Activated CD4-positive, alpha-beta memory T cell treated with anti-CD3 and anti-CD28 coated beads for 36 hours (primary cell): ENCODE measurements at regions not wholly inside any gene's neighbourhood (a gene's known extent, or its start where the extent isn't known, plus 50 kb on each side); places are given as distances from the start of the nearest gene placed in this dataset.
A peak's percentile ranks its signal among the peaks of the same experiment; 100 is the strongest.
"Not testable (repeated sequence)": the region's sequence is repeated elsewhere in the genome, so short reads cannot be mapped to it uniquely, and the experiment has no call there.

Experiments
- CTCF ChIA-PET: fragments of 350-600 bp; sonication (Branson Sonifier 250); formaldehyde crosslinking; loops from one replicate; lab custom pipeline; 2021; ENCODE audit warnings: antibody characterized with exemption, inconsistent platforms; lab: Charles Lee
- POLR2A ChIA-PET: fragments of 350-600 bp; sonication (Branson Sonifier 250); formaldehyde crosslinking; loops from one replicate; lab custom pipeline; 2021; ENCODE audit warnings: antibody characterized with exemption; lab: Charles Lee
- DNase-seq: peaks from one replicate; pipeline ENCODE4 v3.0.0-alpha.2; 2020
- H3K27ac Mint-ChIP-seq: one replicate; pipeline ENCODE4 v1.8.0; 2021; ENCODE audit warnings: mixed read lengths
- H3K27me3 Mint-ChIP-seq: one replicate; pipeline ENCODE4 v1.8.0; 2021; ENCODE audit warnings: mixed read lengths
- H3K36me3 Mint-ChIP-seq: one replicate; pipeline ENCODE4 v1.8.0; 2021; ENCODE audit warnings: mixed read lengths
- H3K4me1 Mint-ChIP-seq: one replicate; pipeline ENCODE4 v1.8.0; 2021; ENCODE audit warnings: low read depth, mixed read lengths
- H3K4me3 Mint-ChIP-seq: one replicate; pipeline ENCODE4 v1.8.0; 2021; ENCODE audit warnings: mild to moderate bottlenecking, mixed read lengths
- H3K9me3 Mint-ChIP-seq: one replicate; pipeline ENCODE4 v1.8.0; 2021; ENCODE audit warnings: mixed read lengths
- intact Hi-C: fragments of 100-400 bp; cut with micrococcal nuclease; formaldehyde crosslinking; loops from one replicate; pipeline ENCODE4 v1.15.1; 2023

DNA sequence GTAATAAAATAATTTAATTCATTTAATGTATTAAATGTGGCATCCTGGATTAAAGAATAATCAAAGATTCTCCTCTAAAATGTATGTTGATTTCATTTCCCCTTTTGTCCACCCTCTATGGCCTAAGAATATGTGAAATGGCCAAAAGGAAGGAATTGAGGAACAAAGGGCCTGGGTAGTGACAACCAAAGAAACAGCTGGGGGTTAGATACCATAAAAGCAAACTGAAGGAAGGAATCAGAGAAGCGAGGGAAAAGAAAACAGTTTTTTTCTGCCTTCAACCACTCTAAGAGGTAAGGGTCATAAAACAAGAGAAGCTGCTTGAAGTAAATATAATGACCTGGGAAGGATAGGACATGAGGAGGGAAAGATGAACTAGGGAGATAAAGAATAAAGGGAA, 139.3 kb downstream of the FAM76B start:
- H3K4me1 Mint-ChIP-seq = peaks cover 2% of the 10 kb centered on the region
- intact Hi-C loops = no loop called here
- peaks cover 4% of the 10 kb centered on the region for H3K36me3 Mint-ChIP-seq
- CTCF ChIA-PET = no interaction called here
- H3K4me3 Mint-ChIP-seq = no peak overlapping the region
- POLR2A ChIA-PET = no interaction called here
- DNase-seq = no peak
- no peak overlapping the region for H3K27ac Mint-ChIP-seq
- no peaks in the 10 kb centered on the region for H3K27me3 Mint-ChIP-seq
- H3K9me3 Mint-ChIP-seq = peaks cover 7% of the 10 kb centered on the region

DNA sequence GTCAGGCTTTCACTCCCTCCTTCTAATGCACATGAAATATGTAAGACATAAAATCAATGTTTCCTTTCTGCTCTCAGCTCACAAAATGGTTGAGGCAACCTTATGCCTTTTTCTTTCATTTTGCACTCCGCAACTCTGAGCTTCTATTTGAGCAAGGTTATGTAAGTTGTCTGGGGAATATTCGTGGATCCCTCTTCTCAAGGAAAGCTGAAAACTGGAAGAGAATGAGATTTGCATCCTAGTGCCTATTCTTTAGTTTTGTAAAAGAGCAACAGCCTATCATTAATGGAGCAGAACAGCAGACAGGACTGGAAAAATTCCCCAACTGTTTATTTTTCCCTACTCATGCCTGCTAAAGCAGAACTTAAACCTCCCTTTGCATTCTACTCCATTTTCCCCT, 141.7 kb downstream of the FAM76B start:
- Mint-ChIP-seq H3K27ac (no peak overlapping the region), H3K27me3 (no peaks in the 10 kb centered on the region), H3K4me3 (no peak overlapping the region), H3K36me3 (peaks cover 2% of the 10 kb centered on the region), H3K9me3 (peaks cover 7% of the 10 kb centered on the region), H3K4me1 (peaks cover 2% of the 10 kb centered on the region)
- DNase-seq = no peak
- ChIA-PET POLR2A (no interaction called here), CTCF (no interaction called here)
- intact Hi-C loops = no loop called here

DNA sequence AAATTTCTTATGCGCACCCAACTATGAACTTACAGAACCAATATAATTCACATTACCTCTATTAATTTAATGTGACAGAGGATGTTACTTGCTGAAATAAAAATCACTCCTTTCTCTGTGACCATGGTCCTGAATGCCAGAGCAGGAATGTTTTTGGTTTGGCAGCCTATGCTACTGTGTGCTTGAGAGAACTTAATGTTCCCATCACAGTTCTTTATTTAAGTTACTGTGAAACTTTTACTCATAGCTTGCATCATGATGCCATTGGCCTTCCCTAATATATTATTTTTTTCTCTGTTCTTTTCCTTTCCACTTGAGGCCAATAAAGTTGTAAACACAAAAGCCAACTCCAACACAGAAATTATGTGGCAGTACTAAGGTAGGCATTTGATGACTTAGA, 142.2 kb downstream of the FAM76B start:
- peaks cover 4% of the 10 kb centered on the region for H3K4me1 Mint-ChIP-seq
- H3K36me3 Mint-ChIP-seq = peaks cover 4% of the 10 kb centered on the region
- no peak overlapping the region for H3K4me3 Mint-ChIP-seq
- no peaks in the 10 kb centered on the region for H3K27me3 Mint-ChIP-seq
- ChIA-PET POLR2A (no interaction called here), CTCF (no interaction called here)
- intact Hi-C loops = no loop called here
- H3K9me3 Mint-ChIP-seq = peaks cover 7% of the 10 kb centered on the region
- H3K27ac Mint-ChIP-seq = no peak overlapping the region
- no peak for DNase-seq

DNA sequence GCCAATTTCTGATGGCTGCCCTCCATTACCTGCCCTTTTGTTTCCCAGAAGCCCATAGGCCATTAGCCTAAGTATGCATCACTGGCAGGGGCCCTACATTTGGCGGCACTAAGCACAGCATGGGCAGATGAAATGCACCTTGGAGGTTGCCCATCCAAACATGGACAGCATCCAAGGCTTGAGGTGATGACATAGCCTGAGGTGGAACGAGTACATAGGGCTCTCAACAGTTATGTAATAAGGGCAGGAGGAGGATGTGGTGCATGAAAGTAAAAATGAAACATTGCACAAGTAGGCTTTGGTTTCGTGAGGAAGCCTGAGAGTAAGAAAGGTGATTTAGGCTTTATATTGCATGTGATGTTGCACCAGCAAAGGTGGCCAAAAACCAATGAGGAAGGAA, 148.1 kb downstream of the FAM76B start:
- peak overlapping the region; percentile 4 for H3K27ac Mint-ChIP-seq
- CTCF ChIA-PET = interaction anchor here (0.9 kb wide), 1 partner anchor 490 kb away, joined by 3 read pairs; no protein-coding TSS in a partner anchor

DNA sequence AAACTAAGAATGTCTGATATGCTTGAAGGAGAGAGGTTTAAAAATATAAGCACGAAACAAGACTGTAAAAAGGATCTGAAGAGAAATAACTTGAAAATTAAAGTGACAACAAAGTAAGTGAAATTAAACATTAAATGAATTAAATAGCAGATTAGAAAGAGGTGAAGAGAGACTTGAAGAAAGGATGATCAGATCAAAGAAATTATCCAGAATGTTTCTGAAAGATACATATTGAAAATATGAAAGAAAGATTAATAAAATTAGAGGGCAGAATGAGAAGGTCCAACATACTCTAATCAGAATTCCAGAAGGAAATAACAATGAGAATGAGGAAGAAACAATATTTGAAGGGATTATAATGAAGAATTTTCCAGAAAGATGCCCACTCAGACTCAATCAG, 151.1 kb downstream of the FAM76B start:
- ChIA-PET POLR2A (no interaction called here), CTCF (no interaction called here)
- H3K9me3 Mint-ChIP-seq = peaks cover 6% of the 10 kb centered on the region
- peaks cover 12% of the 10 kb centered on the region for H3K36me3 Mint-ChIP-seq
- DNase-seq = no peak
- H3K27ac Mint-ChIP-seq = no peak overlapping the region
- H3K27me3 Mint-ChIP-seq = no peaks in the 10 kb centered on the region
- no peak overlapping the region for H3K4me3 Mint-ChIP-seq
- peaks cover 14% of the 10 kb centered on the region for H3K4me1 Mint-ChIP-seq
- intact Hi-C loops = no loop called here

More for the DNA sequence above, 148.1 kb downstream of the FAM76B start:
- Mint-ChIP-seq H3K36me3 (peaks cover 12% of the 10 kb centered on the region), H3K27me3 (no peaks in the 10 kb centered on the region), H3K4me1 (peaks cover 14% of the 10 kb centered on the region), H3K4me3 (peak overlapping the region; percentile 32), H3K9me3 (peaks cover 8% of the 10 kb centered on the region)
- DNase-seq = peak; percentile 35
- intact Hi-C loops = loop anchor here (5.0 kb wide), 2 partner anchors 41 to 61 kb away; no protein-coding TSS in a partner anchor
- POLR2A ChIA-PET = interaction anchor here (1.0 kb wide), 1 partner anchor 31 kb away, joined by 4 read pairs; no protein-coding TSS in a partner anchor

DNA sequence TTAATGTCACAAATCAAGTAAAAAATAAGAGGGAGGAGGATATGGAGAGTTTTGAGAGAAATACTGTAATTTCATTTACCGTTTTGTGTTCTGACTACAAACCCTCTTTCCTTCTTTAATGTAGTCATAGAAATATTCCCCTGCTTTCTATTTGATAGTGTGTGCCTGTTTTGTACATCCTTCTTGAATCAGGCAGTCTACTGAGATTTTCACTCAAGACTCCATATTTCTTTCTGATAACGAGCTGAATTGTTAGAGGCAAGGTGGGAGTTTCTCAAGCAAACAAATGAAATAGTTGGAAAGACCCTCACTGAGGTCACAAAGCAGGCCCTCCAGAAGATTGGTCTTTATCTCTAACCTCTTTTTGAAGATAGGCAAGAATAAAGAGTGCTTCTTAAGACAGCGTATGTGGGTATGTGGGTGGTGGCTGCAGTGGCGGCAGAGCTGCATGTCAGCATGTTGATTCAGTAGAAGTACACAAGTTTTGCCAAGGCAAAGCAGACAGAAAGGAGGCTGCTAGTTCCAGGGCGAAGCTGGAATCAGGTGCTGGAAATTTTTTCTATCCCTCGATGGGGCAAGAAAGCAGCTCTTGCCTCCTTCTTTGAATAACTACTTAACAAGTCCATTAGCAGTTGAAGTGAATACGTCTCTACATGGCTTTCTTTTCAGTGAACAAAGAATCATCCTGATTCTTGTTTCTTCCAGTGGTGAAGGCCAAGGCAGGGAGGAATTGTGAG, 164.2 kb downstream of the FAM76B start:
- H3K4me3 Mint-ChIP-seq = peak overlapping the region; percentile 13
- intact Hi-C loops = no loop called here
- peak overlapping the region; percentile 0 for H3K27ac Mint-ChIP-seq
- H3K4me1 Mint-ChIP-seq = peaks cover 6% of the 10 kb centered on the region
- H3K9me3 Mint-ChIP-seq = peaks cover 10% of the 10 kb centered on the region
- ChIA-PET POLR2A (no interaction called here), CTCF (no interaction called here)
- DNase-seq = no peak
- no peaks in the 10 kb centered on the region for H3K27me3 Mint-ChIP-seq
- peaks cover 3% of the 10 kb centered on the region for H3K36me3 Mint-ChIP-seq

DNA sequence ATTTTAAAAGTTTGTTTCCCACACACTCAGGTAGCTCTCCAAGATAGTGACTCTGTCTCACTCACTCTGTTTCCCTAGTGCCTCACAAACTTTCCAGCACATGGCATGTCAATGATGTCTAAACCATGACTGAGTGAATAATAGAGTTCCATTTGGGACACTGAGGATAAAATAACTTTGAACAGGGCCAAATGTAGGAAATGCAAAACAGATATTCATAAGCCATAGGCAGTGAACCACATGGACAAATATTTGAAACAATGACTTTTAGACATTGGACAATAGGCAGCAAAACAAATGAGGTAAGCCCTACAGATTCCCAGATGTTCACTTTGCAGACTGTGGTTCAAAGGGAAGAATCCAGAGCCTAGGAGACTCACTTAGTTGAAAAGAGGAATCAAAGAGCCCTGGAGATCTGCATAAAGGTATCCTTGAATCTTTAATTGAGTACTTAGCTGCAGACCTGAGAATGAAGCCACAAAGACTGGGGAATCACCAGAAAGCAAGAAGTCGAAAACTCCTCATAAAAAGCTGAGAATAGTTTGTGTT, 173.3 kb downstream of the FAM76B start:
- ChIA-PET CTCF (no interaction called here), POLR2A (no interaction called here)
- Mint-ChIP-seq H3K27ac (no peak overlapping the region), H3K4me1 (peaks cover 2% of the 10 kb centered on the region), H3K4me3 (no peak overlapping the region), H3K9me3 (peaks cover 24% of the 10 kb centered on the region), H3K36me3 (peaks cover 16% of the 10 kb centered on the region), H3K27me3 (no peaks in the 10 kb centered on the region)
- intact Hi-C loops = no loop called here
- no peak for DNase-seq

DNA sequence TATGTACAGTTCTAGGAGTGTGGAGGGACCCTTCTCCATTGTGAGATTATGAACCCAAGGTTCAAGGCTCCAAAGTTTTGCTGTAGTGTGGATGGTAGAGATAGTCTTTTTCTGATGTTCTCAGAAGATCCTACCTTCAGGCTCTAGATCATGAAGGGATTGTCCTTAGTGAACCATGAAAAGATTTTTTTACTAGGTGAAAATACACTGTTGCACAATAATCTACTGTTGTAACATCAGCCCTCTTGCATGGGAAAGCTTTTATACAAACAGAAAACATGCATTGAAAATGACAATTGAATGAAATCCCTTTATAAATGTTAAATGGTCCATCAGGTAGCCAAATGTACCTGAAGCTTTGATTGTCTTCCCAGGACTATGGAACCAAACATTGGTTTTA, 177.8 kb downstream of the FAM76B start:
- ChIA-PET CTCF (interaction anchor here (0.9 kb wide), 1 partner anchor 126 kb away, joined by 3 read pairs; no protein-coding TSS in a partner anchor), POLR2A (no interaction called here)
- no peaks in the 10 kb centered on the region for H3K27me3 Mint-ChIP-seq
- no peak for DNase-seq
- H3K36me3 Mint-ChIP-seq = peaks cover 2% of the 10 kb centered on the region
- intact Hi-C loops = no loop called here
- H3K4me3 Mint-ChIP-seq = no peak overlapping the region
- H3K9me3 Mint-ChIP-seq = no peaks in the 10 kb centered on the region
- H3K27ac Mint-ChIP-seq = no peak overlapping the region
- H3K4me1 Mint-ChIP-seq = no peaks in the 10 kb centered on the region

DNA sequence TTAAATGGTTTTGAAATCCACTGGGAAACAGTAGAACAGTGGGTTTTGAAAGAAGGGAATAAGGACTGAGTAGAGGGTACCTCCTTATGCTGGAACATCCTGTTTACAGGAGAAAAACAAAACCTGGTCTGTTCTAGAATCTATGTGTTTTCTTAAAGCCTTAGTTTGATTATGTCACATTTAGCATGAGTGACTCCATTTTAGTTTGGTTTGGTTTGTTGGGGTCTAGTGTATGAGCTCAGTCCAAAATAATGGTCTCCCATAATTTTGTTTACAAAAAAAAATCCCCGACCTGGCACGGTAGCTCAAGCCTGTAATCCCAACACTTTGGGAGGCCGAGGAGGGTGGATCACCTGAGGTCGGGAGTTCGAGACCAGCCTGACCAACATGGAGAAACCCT, 179.4 kb downstream of the FAM76B start:
- H3K27ac Mint-ChIP-seq, H3K9me3 Mint-ChIP-seq, intact Hi-C loops, H3K4me1 Mint-ChIP-seq, H3K36me3 Mint-ChIP-seq, H3K4me3 Mint-ChIP-seq, POLR2A ChIA-PET, DNase-seq, CTCF ChIA-PET, H3K27me3 Mint-ChIP-seq: not testable (repeated sequence)

DNA sequence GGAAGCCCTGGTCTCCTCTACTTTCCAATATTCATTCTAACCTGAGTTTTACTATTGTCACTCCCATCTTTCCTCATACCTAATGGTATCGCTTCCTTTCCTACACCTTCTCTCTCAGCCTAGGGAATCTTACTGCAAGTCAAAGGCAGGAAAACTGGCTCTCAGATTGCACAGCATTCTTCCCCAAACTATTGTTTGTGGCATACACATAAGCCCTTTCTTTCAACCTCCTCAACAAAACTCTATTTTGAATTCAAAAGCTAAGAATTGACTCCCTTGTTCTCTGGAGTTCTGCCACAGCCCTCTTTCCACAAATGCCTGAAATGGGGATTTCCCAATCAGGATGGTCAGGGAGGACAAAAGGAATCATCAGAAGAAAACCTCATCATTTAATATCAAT, 181.5 kb downstream of the FAM76B start:
- ChIA-PET POLR2A (no interaction called here), CTCF (no interaction called here)
- no peak for DNase-seq
- H3K4me3 Mint-ChIP-seq = no peak overlapping the region
- intact Hi-C loops = no loop called here
- no peak overlapping the region for H3K27ac Mint-ChIP-seq
- peaks cover 11% of the 10 kb centered on the region for H3K4me1 Mint-ChIP-seq
- H3K36me3 Mint-ChIP-seq = no peaks in the 10 kb centered on the region
- H3K9me3 Mint-ChIP-seq = no peaks in the 10 kb centered on the region
- no peaks in the 10 kb centered on the region for H3K27me3 Mint-ChIP-seq

DNA sequence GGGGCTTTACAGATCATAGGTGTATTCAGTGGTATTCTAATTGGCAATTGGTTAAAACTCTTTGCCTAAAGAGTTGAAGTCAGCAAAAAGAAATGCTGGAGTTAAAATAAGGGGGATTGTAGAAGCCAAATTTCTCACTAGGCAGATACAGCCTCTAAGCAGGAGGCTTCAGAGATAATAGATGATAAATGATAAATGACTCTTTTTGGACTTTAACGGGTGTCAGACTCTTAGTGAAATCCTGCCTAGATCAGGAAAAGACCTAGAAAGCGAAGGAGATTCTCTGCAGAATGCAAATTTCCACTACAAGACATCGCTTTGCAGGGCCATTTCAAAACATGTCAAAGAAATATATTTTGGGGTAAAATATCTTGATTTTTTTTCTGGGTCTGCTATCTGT, 182.8 kb downstream of the FAM76B start:
- intact Hi-C loops = no loop called here
- Mint-ChIP-seq H3K36me3 (no peaks in the 10 kb centered on the region), H3K27ac (no peak overlapping the region), H3K4me3 (no peak overlapping the region), H3K4me1 (peaks cover 11% of the 10 kb centered on the region), H3K27me3 (no peaks in the 10 kb centered on the region), H3K9me3 (no peaks in the 10 kb centered on the region)
- DNase-seq = no peak
- ChIA-PET POLR2A (no interaction called here), CTCF (no interaction called here)

DNA sequence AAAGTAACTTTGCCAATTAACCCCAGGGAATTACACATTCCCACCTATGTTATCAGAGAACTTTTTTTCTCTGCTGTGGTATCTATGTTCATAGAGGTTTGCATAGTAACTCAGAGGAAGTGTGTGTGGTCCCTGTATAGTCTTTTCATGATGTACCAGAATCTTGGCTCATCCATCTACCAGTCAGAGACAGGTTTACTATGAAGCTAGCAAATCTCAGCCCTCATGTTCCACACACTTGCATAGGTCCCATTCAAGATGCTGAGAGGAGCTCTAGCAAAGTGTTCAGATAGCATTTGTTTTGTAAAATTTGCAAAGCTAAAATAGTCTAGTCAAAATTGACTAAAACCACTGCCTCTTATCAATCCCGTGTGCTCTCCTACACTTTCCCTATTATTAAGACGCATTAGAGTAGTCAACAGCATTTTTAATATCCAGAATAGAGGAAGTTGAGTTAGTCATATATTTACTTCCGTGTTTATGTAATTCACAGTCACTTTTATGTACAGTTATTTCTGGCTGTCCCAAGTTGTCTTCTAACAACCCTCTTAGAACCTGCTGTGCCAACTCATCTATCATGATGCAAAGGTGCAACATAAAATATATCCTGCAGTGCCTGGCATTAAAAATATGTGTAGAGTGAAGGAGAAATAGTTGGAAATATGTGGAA, 184.2 kb downstream of the FAM76B start:
- ChIA-PET CTCF (interaction anchor here (0.7 kb wide), 1 partner anchor 21 kb away, joined by 3 read pairs; no protein-coding TSS in a partner anchor), POLR2A (no interaction called here)
- DNase-seq = no peak
- intact Hi-C loops = no loop called here
- H3K4me1 Mint-ChIP-seq = peaks cover 15% of the 10 kb centered on the region
- no peak overlapping the region for H3K4me3 Mint-ChIP-seq
- H3K27me3 Mint-ChIP-seq = no peaks in the 10 kb centered on the region
- no peak overlapping the region for H3K27ac Mint-ChIP-seq
- H3K36me3 Mint-ChIP-seq = no peaks in the 10 kb centered on the region
- H3K9me3 Mint-ChIP-seq = no peaks in the 10 kb centered on the region
